Right kidney (tissue), 1 donor: ENCODE measurements at regions not wholly inside any gene's neighbourhood (a gene's known extent, or its start where the extent isn't known, plus 50 kb on each side); places are given as distances from the start of the nearest gene placed in this dataset.
A peak's percentile ranks its signal among the peaks of the same experiment; 100 is the strongest.

Experiments
- DNase-seq: peaks from one replicate; pipeline ENCODE4 v3.0.0-alpha.2; 2016

DNA sequence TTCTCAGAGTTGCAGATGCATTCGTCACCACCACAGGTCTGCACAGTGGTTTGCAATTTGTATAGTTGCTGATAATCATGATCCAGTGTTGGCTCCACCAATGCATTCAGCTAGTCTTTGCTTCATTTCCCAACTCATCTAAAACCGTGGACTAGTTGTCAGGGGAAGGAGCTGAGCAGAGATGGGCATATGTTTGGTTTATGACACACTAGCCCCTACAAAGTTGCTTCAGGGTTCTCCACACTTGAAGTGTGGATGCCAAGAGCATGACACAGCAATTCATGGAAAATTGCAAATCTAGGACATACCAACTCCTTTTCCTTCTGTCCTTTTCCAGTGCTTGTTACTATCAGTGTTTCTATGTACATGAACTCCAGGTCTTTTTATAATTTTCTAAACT lies 168.0 kb downstream of the TNFSF13B start:
- DNase-seq: no peak

DNA sequence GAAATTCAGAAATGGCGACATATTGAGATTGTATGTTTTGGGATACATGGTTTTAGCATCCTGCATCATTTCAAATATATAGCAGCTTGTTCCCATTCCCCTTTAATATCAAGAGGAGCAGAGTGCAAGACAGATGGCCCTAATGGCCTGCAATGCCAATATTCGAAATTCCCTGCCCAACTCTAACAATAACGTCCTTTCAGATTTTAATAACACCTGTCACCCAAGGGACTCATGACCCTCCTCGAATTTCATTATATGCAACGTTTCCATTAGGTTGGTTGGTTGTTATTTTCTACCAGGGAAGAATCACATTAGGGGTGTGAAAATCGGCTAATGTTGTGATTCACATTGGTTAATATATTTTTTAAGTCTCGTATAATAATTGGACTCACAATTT lies 170.0 kb downstream of the TNFSF13B start:
- DNase-seq: no peak

DNA sequence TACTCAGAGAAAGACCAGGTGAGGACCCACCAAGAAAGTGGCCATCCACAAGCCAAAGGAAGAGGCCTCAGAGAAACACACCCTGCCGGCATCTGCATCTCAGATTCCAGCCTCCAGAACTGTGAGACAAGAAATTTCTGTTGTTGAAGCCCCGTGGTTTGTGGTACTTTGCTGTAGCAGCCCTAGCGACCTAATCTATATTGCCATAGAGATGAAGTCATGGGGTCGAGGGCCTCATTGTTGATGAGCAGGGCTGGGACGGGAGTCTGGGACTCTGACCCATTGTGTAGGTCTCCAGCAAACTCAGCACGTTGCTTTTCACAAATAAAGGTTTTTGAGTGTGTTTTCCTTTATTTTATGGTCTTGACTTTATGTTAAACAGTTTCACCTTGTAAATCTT lies 174.9 kb downstream of the TNFSF13B start:
- no peak for DNase-seq

DNA sequence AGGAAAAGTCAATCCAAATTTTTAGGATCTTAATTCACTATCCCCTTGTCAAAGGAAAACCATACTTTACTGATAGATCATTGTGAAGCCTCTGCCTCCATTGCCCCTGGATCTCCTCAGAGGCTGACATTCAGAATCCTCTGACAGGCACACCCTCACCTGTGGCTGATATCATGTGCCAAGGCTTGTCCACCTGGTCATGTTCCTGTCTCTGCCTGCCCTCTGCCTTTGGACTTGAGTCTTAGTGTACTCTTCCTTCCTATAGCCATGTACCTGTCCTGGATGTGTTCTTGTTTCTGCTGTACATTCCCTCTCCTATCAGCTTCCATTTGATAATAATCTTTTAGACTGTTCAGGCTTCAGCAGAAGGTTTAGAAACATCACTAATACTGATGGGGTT lies 179.4 kb downstream of the TNFSF13B start:
- DNase-seq: no peak

DNA sequence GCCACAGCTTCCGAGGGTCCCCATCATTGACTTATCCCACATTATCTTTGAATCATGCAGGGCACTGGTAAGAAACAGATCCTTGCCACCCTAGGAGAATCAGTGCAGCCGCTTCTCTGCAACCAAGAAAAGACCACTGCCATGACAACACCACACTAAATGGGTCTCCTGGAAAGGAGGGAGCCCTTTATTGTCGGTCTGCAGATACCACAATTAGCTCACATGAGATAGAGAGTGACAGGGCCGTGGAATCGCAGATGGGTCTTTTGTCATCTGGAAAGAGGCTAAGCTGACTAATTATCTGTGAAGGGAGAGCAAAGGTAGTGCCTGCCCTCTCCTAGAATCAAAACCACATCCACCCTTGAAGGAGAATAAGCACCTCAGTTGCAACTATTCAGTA lies 178.3 kb upstream of the MYO16 start:
- DNase-seq: no peak

DNA sequence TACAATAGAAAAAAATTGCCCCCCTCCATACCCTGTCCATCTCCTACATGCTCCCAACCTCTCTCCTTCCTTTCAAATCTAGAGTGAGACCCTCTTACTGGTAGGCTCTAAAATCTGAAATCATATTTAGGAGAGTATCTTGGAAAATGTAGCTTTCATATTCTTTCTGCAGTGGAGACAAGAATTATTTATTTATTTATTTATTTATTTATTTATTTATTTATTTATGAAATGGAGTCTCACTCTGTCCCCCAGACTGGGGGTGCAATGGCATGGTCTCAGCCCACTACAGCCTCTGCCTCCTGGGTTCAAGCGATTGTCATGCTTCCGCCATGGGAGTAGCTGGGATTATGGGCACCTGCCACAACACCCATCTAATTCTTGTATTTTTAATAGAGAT lies 174.1 kb upstream of the MYO16 start:
- DNase-seq: no peak

DNA sequence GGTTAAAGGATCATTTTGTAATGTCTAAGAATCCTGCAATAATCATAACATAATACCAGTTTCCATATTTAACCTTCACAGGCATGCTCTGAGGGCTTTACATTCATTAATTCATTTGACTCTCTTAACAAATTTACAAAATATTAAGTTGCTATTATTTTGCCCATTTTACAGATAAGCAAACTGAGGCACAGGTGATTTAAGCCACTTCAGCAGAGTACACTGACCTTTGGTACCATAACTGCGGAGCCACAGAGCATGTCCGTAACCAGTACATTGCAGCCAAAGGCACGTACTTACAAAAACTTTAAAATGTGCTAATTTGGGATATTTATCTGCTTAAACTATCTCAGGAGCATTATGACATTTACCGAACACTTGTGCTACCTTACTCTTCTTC lies 169.4 kb upstream of the MYO16 start:
- DNase-seq: no peak

DNA sequence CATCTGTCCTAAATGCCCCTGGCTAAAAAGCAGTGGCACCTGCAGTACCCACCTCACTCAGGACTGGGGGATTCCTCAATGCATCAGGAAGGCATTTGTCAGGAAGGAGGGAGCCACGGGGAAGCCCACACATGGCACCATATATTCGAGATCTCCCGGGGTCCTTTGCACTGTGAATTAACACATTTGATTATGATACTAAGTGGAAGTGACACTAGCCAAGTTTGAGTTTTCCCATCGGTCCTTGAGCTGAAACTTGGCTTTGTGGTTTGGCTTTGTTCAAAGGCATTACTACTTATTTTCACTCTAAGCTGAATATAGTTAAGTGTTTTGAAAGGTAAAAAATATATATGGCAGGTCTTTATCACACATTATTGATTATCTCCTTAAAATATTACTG lies 168.7 kb upstream of the MYO16 start:
- DNase-seq: no peak

DNA sequence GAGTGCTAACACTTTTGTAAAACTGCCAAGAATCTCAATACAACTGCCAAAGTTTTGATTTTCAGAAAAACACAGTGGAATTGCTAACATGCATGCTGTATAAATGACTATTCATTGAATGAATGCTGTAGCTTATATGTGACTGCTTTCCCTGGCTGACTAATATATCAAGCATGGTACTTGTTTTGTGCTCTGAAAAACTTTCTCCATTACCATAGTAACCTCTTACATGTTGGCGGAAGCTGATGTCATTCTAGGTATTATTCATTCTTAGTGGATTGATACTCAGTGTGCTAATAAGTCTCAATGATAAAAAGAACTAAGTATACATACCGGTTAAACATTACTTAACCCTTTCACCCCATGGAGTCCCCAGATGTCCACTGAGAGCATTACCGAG lies 166.1 kb upstream of the MYO16 start:
- no peak for DNase-seq

DNA sequence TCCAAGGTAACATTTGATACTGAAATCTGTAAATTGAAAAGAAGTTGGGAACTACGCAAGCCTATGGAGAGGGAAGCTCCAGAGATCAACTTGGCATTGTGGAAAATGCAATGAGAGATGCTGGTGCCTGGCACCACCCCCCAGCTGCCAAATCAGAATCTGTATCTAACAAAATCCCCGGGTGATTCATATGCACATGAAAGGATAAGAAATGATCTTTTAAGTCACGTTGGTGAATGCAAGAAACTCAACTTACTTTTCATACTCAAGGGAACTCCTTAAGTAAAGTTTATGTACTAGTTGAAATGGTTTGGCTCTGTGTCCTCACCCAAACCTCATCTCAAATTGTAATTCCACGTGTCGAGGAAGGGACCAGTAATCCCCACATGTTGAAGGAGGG lies 158.5 kb upstream of the MYO16 start:
- DNase-seq: no peak

DNA sequence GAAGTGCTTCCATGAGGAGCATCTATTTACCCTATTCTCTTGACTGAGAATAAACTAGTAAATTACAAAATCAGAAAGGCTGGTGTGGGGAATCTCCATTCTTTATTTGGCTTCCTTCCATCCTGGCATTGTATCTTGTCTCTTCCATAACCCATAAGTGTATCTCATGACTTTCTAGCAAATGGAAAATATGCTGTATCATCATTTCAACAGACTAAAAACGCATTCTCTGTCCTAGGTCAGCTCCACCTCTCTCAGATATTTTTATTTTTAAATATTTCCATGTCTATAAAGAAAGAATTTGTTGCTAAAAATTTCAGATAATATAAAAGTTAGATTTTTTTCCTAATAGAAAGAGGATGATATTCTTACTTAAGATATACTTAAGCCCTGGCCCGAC lies 154.2 kb upstream of the MYO16 start:
- DNase-seq: no peak

DNA sequence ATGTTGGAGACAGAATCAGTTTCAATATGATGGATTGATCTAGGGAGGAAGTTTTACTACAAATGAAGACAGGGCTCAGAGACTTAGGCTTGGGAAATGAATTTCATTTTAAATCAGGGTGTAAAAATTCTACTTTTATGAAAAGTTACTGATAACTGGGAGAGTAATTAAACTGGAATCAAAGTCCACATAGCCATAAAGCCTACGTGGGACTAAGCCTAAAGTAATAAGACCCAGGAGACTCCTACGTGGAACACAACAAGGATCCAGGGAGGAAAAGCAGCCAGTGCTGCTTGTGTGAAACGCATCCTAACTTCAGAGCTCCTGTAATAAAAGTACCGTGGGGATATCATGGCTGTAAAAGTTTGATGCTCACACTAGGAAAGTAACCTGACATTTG lies 152.0 kb upstream of the MYO16 start:
- no peak for DNase-seq

DNA sequence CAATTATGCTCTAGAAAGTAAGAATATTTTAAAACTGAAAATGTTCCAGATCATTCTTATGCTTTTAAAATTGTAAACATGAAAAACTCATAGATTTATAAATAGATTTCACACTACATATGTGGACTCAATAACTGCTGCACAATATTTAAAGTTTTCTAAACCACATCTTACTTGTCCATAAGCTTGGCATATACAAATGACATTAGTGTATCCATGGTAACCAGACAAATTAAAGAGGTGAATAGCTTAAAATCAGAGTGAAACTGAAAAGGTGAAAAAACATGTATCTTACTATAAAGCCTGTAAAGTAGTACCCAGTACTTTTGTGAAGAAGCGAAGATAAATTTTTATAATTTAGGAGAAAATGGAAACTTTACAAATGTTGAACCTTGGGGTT lies 151.2 kb upstream of the MYO16 start:
- DNase-seq: no peak

DNA sequence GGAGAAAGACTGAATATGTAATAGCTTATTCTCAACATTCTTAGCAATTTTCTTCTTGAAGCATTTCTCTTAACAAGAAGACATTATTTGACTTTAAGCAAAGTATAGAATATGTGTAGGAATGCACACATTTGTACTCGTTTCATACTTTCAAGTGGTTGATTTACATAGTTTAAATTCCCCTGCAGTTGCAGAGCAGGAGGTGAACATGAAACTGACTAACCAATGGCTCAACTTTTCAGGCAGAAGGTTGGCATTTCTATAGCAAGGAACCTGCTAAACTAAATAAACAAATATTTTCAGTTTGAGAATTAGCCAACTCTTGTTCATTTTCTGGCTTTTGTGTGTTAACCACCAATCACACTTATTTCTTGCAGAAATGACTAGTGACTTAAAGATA lies 145.4 kb upstream of the MYO16 start:
- DNase-seq: no peak

DNA sequence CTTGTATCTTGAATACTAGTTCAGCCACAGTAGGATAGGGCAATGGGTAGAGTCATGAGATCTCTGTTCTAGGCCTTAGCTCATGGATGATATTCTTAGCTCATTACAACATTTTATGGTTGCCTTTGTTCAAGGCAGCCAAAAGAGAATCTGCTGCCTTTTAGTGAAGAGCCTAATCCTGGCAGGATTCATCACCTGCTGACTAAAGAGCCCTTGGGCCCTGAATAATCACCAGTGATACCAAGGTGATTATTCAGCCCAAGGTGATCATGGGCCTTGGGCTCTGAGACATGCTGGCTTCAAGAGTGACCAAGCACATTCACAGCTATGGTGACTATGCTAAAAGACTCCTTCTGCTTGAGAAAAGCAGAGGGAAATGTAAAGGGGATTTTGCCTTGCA lies 143.3 kb upstream of the MYO16 start:
- DNase-seq: no peak

DNA sequence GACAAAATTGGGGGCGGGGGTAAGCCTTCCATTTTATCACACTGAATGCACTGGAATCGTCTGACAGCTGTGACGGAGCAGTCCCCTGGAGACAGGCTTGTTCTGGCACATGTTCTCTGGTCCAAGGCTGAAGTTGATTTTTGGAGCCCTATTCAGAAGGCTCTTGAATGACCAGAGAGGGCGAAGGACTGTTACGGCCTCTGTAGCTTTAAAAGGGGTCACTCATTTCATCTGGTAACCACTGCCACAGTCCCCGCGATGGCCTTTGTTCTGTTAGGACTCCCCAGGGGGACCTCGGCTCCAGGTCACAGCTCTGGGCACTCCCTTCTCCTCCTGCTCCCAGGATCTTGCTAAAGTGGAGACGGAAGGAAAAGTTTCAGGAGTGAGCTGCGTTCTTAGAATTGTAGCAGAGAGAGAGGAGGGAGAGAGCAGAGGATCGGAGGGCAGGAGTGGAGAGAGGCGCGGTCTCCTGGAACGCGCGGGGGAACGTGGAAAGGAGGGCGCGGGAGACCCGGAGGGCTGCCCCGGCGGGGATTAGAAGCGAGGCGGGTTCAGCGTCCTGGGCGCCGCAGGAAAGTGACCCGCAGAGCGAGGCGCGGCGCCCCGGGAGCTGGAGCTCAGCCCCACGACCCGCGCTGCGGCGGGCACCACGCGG lies 134.3 kb upstream of the MYO16 start:
- peak; percentile 58 for DNase-seq

DNA sequence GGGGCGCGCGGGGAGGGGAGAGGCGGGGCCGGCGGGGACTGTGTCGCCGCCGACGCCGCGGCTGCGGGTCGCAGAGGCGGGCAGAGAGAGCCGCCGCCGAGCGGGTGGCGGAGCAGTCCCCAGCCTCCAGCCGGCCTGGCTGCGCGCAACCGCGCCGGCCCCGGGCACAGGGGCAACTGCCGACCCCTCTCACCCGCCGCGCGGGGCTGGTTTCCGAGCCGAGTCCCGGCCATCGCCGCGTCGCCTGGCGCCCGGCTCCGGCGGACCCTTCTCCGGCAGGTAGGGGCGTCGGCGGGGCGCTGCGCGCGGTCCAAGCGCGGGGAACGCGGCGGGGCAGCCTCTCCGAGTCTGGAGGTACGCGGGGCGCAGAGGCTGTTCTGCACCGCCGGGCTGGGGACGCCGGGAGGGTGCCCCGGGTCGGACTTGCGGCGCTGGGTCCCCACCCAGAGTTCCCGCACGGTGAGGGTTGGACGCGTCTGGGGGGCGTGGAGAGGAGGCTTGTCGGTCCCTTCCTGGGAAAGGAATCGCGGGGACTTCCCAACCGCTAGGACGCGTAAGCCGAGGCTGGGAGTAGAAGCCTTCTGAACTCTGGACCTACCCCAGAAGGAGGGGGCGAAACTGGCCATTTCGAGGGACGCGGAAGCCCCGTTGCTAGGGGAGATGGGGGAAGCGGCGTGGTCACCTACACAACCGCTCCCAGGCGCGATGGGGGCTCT lies 133.6 kb upstream of the MYO16 start:
- peak; percentile 68 for DNase-seq

DNA sequence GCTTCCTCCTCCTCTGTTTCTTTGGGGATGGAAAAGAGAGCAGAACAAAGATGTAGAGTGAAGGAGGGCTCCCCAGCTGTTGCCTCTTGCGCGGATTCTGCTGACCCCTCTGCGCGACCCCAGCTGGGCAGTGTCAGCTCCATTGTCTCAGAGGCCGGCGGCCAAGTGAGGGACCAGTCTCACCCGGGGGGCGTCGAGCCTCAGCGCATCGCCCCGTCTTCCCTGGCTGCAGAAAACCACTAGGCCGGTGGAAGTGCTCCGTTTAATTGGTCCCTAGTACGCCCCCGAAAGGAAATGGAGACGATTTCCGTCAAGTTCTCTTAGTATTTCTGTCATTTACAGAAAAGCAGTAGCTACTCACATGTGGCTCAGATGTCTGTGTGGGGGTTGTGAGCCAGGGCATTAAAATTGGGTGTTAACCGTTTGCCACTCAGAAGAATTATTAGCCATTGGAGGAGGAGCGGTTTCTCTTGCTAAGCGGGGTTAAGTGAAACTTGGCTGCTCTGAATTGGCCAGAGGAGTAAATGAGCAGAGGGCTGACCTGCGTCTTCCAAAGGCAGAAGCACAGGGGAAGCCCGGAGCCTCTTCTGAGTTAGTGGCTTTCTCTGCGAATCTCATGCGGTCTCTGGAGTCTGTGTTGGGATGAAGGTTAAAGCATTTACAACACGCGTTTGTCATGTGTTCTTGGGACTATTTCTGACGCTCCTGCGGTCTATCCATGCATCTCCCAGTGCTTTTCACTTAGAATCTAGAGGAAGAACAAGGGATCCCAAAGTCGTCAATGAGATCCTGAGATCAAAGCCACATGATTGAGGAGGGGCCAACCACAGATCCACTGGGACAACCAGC lies 132.8 kb upstream of the MYO16 start:
- DNase-seq: peak; percentile 60

DNA sequence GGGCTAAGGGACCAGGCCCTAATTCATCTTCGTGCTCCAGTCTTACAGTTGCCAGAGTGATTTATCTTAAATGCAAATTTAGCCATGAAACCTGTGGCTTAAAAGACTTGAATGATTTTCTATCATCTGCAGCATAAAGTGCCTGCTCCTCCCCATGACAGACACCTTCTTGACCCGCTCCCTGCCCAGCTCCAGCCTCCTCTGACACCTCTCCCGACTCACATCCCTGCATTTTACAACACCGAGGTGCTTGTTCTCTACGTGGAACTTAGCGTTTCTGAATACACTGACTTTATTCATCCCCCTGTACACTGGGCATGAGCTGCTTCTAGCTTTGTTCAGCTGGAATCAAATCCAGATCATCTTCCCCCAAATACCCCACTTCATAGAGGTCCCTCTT lies 128.7 kb upstream of the MYO16 start:
- DNase-seq: no peak

DNA sequence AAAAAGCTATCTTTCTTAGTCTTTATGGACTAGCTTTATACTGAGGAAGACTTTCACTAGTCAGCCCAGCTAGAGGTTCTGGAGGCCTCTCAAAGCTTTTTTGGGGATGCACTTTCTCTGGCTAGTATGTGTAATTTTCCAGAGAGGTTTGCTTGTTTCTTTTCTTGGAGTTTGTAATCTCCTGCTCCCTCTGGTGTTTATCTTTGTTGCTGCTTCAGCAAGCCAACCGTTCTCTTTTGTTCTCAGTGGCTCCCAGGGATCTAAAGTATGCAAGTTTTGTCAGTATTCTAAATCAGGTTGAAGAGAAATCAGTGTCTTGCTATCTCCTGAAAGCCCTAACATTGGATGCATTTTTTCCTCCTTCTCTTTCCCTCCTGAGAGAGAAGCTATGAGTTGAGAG lies 121.1 kb upstream of the MYO16 start:
- DNase-seq: peak; percentile 4

DNA sequence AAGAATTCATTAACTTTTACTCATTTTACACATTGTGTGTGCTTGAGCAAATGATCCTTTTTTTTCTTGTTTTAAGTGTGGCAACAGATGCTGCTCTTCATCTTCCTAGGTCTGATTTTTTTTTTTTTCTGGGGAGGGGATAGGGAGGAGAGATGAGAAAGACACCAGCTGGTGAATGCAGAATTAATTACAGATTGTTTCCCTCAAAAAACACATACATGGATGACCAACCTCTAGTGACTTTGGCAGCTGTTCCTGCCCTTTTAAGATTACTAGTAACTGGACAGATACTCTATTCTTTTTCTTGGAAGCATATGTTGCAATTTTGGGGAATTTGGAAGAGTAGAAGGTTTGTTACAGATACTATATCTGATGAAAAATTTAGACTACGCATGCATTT lies 103.6 kb upstream of the MYO16 start:
- no peak for DNase-seq

DNA sequence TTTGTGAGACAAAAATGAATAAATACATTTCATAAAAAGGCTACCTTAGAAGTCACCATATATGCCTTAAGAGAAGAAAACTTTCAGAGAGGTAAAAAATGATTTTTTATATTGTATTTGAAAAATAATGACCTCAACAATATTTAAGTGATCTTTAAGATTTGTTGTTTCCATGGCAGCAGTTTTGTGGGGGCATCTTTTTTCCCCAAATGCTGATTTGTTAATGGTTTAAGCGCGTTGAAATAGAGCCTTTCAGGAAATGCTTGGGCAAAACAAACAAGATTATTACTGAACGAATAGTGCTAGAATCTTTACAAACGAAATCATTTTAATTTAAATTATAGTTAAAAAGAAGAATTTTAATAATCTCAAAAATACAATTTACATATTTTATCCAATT lies 103.1 kb upstream of the MYO16 start:
- no peak for DNase-seq

DNA sequence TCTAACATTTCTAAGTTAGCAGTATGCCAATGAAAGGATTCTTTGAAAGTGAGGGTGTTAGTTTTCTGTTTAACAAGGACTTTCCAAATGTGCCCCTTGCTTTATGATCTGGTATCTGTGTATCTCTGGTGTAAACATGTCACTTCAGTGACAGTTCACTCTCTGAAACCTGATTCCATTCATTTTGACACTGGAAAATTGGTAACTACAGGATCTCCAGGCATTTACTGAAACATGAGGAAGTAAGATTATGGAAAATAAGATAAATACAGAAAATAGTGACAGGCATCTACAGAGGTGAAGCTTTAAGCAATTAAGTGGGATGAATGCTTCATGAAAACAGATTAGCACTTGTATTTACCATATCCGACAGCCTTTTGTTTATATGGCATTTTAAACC lies 101.6 kb upstream of the MYO16 start:
- DNase-seq: no peak

DNA sequence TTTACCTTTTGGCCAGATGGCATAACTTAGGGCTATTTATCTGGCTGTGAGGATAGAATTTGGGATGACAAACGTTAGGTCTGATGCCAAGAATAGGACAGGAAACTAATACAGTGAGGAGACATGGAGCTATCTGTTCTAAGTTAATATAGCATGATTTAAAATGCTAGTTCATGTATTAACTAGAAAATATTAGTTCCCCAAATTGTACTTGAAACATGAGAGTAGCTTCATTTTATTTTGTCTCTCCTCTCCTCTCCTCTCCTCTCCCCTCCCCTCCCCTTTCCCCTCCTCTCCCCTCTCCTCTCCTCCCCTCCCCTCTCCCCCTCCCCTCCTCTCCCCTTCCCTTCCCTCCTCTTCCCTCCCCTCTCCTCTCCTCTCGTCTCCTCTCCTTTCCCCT lies 101.1 kb upstream of the MYO16 start:
- DNase-seq: no peak
